ENCODE measurements at regions not wholly inside any gene's neighbourhood (a gene's known extent, or its start where the extent isn't known, plus 50 kb on each side); places are given as distances from the start of the nearest gene placed in this dataset.

GRCh38 chr3:63228087-63228486 is 50.0 kb upstream of the SYNPR start:
- H3K36me3 ChIP-seq (replicated peaks in 1 of 2; ENCODE audit: control insufficient read depth in 1 of 2, insufficient read depth in 2 of 2, low read length in 2 of 2): no peaks in the 10 kb centered on the region
- no TSS peak for BruUV-seq (replicated peaks)
- in situ Hi-C loops (cut with HindIII; ENCODE audit: extremely low pct_ligation_motif_present, low pct_unique_long_range_greater_than_20kb): no loop called here
- H3K4me1 ChIP-seq (ENCODE audit: insufficient read depth, low read length): no peaks in the 10 kb centered on the region
- FAIRE-seq (no peak), ATAC-seq (no peak), DNase-seq (ENCODE audit: low spot score) (no peak)
- no peak overlapping the region for H3K4me3 ChIP-seq (replicated peaks in 1 of 3; ENCODE audit: insufficient read depth in 1 of 3, low read depth in 2 of 3, low read length in 3 of 3)
- intact Hi-C loops (cut with micrococcal nuclease; ENCODE audit: unreplicated experiment): loop anchor here (1.0 to 2.0 kb wide), 2 partner anchors 561 to 606 kb away; no protein-coding TSS in a partner anchor
- no peaks in the 10 kb centered on the region for H4K20me1 ChIP-seq (ENCODE audit: insufficient read depth, low read length)
- H3K27ac ChIP-seq (ENCODE audit: extremely low read length, insufficient read depth, low read length): no peak overlapping the region
- no peak overlapping the region for H3K9ac ChIP-seq (ENCODE audit: insufficient read depth, low read depth, low read length)
- POLR2A ChIA-PET: no interaction called here
- no peak overlapping the region for H3K4me2 ChIP-seq (ENCODE audit: low read depth, low read length)
- 0% methylated on average over 1 of the region's 1 CpG for WGBS (ENCODE audit: low lambda C conversion rate)
- H2AFZ ChIP-seq (ENCODE audit: low read length): no peak overlapping the region
- H3K79me2 ChIP-seq (ENCODE audit: insufficient read depth, low read length): no peaks in the 10 kb centered on the region
- CTCF ChIA-PET (ENCODE audit: low intra/inter-chr PET ratio, low total read pairs): interaction anchor here (1.9 kb wide), 1 partner anchor 605 kb away, joined by 6 read pairs; no protein-coding TSS in a partner anchor
- TF ChIP-seq TMF1 (CRISPR knock-in tag; IDR thresholded peaks at IDR 0.05; ENCODE audit: low read depth): no peak
- no peak for TF ChIP-seq RFXANK (CRISPR knock-in tag; IDR thresholded peaks at IDR 0.05)
- no peak for TF ChIP-seq RERE (CRISPR knock-in tag; IDR thresholded peaks at IDR 0.05; ENCODE audit: low read depth)
- no peak for TF ChIP-seq MAX (IDR thresholded peaks at IDR 0.05)
- no peak for TF ChIP-seq ZNF563 (CRISPR knock-in tag; IDR thresholded peaks at IDR 0.05)
- TF ChIP-seq ZNF101 (CRISPR knock-in tag; IDR thresholded peaks at IDR 0.05; ENCODE audit: borderline replicate concordance, low read depth): no peak
- H3K9me3 ChIP-seq (ENCODE audit: low read length): no peaks in the 10 kb centered on the region
- no peaks in the 10 kb centered on the region; a peak in 1 of 5 replicates for H3K27me3 ChIP-seq (ENCODE audit: control insufficient read depth in 1 of 2, insufficient read depth in 2 of 2, low read length in 2 of 2)

Small RNAs in the stretch of these regions (small RNA-seq; reads per million reads assigned to genes)
- 0 reads per million in 3 experiments for gene UBL5P3 (ENCODE audit: insufficient read depth in 2 of 3, insufficient read length in 3 of 3, low read depth in 2 of 3, low replicate concordance in 1 of 3)
